ENCODE measurements at regions not wholly inside any gene's neighbourhood (a gene's known extent, or its start where the extent isn't known, plus 50 kb on each side); places are given as distances from the start of the nearest gene placed in this dataset.
"Not testable (repeated sequence)": the region's sequence is repeated elsewhere in the genome, so short reads cannot be mapped to it uniquely, and the experiment has no call there.

GRCh38 chr1:149349448-149349847, 125.4 kb upstream of the NBPF19 start:
- TF ChIP-seq POLR2AphosphoS5, POLR2A, CTCF (IDR thresholded peaks at IDR 0.05): not testable (repeated sequence)
